GM21825 (cell line): ENCODE measurements at regions not wholly inside any gene's neighbourhood (a gene's known extent, or its start where the extent isn't known, plus 50 kb on each side); places are given as distances from the start of the nearest gene placed in this dataset.

Source experiments
- ATAC-seq: cut with Tn5 transposase; IDR thresholded peaks from one replicate; pipeline ENCODE4 v1.9.1; 2021; ENCODE audit warnings: mild to moderate bottlenecking, moderate library complexity; ENCODE audit not compliant: unreplicated experiment

GRCh38 chr9:105059252-105059651 lies 131.3 kb upstream of the ABCA1 start:
- ATAC-seq = no peak

- no peak for ATAC-seq
Measured at GRCh38 chr9:105062222-105062855, 134.4 kb upstream of the ABCA1 start.

DNA sequence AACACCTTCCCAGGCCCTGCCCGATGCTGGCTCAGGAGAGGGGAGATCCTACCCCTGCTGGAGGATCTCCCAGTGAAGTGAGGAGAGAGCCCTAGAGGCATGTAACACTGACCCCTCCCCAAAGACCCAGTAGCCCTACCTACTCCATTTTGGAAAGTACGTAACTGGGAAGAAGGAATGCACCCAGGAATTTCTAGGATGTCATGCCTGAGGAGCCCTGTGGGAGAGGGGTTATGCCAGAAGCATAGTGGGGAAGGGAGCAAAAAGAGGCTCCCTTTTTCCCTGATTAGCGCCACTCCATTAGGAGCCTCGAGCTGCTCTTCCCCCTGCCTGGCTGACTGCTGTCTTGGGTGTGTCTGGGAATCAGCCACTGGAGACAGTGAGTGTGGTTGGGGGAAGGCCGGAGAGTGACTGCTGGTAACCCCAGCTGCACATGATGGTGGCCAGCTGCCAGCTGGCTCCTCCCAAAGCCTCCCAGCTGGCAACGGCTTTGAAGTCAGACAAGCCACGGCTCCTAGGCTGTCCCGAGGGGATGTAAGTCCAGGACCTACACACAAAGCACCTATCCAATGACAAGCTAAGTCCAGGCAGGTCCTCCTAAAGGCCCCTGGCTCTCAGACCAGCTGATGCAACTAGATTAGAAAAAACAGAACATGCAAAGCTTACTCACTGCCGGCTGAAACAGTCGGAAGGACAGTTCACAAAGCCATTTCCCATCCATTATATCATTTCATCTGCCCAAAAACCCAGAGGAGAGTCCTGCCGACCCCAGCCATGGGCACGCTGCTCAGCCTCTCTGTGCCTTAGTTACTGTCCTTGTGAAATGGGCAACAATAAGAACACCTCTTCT lies 136.5 kb upstream of the ABCA1 start:
- peak; percentile 44 for ATAC-seq

DNA sequence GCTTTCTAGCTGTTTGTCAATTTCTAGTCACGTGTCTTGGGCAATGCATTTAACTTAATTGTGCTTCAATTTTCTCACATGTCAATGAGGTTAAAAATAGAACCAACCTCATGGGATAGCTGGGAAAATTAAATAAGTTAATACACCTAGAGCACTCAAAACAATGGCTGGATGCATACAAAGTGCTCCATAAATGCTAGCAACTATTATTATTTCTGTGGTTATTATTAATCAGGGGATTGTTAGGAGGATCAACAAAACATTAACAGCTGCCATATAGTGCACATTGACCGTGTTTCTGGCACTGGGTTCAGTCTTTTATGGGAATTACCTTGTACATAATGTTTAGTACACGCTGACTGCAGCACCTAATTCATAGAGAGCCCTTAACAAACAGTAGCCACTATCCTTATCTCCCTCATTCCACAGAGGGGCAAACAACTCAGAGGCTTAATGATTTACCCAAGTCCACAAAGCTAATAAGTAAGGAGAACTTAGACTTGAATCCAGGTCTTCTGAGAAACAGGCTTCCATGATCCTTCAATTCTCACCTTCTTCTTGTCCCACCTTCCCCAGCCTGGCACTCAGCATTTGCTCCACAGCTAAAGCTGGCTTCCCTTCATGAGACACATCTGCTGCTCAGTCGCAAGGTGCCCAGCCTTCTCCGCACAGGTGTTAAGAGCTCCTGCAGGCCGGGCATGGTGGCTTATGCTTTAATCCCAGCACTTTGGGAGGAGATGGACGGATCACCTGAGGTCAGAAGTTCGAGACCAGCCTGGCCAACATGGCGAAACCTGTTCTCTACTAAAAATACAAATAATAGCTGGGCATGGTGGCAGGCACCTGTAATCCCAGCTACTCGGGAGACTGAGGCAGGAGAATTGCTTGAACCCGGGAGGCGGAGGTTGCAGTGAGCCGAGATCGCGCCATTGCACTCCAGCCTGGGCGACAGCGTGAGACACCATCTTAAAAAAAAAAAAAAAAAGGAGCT lies 137.4 kb upstream of the ABCA1 start:
- no peak for ATAC-seq

DNA sequence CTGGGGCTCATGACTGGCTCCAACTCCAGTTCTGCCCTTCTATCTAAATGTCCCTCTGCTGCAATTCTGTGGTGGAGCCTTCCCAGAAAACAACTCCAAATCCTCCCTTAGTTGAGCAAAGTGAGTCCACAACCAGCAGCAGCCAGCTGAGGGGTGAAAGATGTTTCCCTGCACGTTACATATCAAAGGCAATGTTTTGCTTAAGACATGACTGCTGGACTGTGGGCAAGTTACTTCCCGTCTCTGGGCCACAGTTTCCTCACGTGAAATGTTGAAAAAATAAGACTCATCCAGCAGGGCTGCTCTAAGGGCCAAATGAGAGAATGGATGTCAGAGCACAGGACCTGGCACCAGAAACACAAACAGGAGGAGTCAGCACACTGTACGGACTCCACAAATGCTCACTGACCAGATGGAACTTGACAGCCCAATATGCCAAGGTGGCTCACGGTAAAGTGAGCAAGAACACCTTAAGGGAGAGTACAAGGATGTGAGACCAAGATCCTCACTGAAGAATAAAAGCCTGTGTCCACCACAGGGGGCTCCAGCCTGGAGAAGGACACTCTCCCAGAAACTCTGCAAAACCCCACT lies 138.4 kb upstream of the ABCA1 start:
- ATAC-seq = no peak

DNA sequence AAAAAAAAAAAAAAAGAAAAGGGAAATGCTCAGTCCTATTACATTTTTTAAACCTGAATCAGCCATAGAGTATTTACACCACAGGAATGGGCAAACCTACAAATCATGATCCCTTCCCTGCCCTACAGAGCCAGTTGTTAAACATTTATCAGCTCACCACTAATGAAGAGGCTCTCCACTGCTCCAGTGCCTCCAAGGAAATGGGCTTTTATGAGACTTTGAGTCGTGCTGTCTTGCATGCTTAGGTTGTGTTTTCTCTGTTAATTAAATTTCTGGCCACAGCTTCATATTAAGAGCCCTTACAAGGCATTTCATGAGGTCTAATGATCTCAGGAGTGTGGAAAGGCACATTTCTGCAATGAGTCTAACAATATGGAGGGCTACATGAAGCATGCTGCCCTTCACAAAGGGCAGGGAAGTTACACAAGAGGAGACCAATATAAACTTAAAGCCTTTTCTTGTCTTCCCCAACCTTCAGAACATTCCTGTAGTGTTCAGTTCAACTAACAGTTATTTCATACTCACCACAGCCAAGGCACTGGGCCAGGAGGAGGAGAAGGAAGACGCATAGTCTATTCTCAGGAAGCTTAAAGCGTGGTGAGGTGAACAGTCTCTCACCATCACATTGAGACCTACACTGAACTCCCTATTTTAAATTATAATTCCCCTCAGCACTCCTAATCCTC lies 140.1 kb upstream of the ABCA1 start:
- ATAC-seq = no peak

- no peak for ATAC-seq
Measured at GRCh38 chr9:105069285-105069684, 141.3 kb upstream of the ABCA1 start.

- no peak for ATAC-seq
Measured at GRCh38 chr9:105069696-105070095, 141.7 kb upstream of the ABCA1 start.

DNA sequence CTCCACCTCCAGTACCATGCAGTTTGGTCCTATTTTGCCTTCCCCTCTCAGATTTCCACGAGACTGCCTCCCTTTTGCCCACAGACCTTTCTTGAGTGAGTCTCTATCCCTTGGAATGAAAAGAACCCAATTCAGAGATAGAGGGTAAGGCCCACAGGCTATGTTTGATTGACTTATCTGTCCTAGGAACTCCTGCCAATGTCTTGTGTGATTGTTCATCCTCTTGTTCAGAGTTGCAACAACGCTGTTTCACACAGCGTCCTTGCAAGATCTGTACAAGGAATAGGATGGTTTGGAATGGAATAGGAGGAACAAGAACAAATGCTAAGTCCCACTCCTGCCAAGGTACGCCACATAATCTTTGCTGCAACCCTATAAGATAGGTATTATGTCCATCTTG lies 142.2 kb upstream of the ABCA1 start:
- no peak for ATAC-seq

GRCh38 chr9:105072476-105072875 lies 144.5 kb upstream of the ABCA1 start:
- no peak for ATAC-seq

DNA sequence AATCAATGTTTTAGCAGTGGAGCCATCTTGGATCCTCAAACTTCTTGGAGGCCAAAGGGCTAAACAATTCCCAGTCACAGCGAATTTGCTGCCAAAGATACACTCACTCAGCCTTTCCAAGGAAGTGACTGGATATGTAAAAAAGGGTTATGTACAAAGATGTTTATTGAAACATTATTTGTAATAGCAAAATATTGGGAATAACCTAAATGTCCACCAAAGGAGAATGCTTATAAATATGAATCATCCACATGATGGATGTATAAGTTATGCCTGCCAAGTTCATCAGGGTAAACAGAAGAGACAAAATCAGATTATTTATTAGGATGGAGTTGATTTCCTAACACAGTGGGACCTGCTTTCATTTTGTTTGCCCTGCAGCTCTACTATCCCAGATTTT lies 145.2 kb upstream of the ABCA1 start:
- no peak for ATAC-seq

DNA sequence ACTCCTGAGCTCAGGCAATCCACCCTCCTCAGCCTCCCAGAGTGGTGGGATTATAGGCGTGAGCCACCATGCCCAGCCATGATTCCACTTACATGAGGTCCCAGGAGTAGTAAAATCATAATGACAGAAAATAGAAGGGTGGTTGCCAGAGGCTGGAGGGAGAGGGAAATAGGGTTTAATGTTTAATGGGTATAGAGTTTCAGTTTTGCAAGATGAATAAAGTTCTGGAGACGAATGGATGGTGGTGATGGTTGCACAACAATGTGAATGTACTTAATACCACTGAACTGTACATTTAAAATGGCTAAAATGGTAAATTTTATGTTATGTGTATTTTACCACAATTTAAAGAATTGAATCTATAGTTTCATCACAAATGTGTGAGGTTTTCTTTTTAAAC lies 146.5 kb upstream of the ABCA1 start:
- no peak for ATAC-seq

DNA sequence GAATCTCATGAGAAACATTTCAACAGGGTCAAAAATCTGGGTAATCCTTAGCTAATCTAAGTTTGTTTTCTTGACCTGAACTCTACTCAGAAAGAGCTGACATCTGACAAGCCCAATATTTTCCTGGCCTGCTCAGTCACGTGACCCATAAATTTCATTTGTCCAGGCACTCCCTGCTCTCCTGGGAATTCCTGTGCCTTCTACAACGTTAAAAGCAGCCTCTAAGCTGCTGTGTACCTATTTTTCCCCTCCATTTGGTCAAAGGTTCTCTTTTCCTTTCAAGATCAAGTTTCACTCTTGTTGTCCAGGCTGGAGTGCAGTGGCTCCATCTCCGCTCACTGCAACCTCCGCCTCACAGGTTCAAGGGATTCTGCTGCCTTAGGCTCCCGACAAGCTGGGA lies 148.8 kb upstream of the ABCA1 start:
- ATAC-seq = no peak

GRCh38 chr9:105079457-105079856 lies 151.5 kb upstream of the ABCA1 start:
- no peak for ATAC-seq

GRCh38 chr9:105082843-105083242 lies 154.9 kb upstream of the ABCA1 start:
- no peak for ATAC-seq

- ATAC-seq = no peak
Measured at GRCh38 chr9:105083256-105083655, 155.3 kb upstream of the ABCA1 start.

- ATAC-seq = no peak
Measured at GRCh38 chr9:105087910-105088898, 156.2 kb upstream of the SLC44A1 start.

- ATAC-seq = no peak
Measured at GRCh38 chr9:105089874-105090273, 154.6 kb upstream of the SLC44A1 start.

DNA sequence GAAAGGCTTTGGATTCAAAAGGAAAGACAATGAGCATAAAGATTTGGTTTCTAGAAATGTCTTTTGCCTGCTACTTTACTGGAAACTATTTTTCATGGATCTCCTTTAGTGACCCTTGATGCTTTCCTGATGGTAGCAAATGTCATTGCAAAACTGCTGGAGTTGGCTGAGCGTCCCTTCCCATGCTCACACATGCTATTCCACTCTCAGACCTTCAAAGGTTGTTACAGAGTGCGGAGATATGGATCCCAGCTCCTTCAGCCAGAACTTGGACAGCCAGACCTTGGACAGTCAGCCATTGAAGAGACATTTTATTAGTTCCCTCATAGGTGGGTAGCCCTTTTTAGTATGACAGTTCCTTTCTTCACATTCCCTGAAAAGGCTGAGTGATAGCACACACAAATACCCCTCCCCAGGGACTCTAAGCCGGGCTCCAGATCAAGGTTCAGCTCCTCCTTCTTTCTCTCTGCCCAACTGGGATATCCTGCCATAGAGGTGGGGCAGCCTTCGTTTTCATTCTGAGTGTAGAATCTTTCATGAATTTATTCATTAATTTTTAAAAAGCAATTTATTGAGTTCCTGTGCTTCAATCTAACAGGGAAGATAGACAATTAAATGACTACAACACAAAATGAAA lies 153.3 kb upstream of the SLC44A1 start:
- ATAC-seq = no peak
